ENCODE measurements at regions not wholly inside any gene's neighbourhood (a gene's known extent, or its start where the extent isn't known, plus 50 kb on each side); places are given as distances from the start of the nearest gene placed in this dataset.
"Not testable (repeated sequence)": the region's sequence is repeated elsewhere in the genome, so short reads cannot be mapped to it uniquely, and the experiment has no call there.

DNA sequence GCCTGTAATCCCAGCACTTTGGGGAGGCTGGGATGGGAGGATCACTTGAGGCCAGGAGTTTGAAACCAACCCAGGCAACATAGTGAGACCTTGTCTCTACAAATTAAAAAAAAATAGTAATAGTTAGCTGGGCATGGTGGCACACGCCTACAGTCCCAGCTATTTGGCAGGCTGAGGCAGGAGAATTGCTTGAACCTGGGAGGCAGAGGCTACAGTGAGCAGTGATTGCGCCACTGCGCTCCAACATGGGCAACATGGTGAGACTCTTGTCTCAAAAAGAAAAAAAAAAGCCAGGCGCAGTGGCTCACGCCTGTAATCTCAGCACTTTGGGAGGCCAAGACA is 56.9 kb upstream of the MRTFB start:
- TF ChIP-seq, protein P1, sequence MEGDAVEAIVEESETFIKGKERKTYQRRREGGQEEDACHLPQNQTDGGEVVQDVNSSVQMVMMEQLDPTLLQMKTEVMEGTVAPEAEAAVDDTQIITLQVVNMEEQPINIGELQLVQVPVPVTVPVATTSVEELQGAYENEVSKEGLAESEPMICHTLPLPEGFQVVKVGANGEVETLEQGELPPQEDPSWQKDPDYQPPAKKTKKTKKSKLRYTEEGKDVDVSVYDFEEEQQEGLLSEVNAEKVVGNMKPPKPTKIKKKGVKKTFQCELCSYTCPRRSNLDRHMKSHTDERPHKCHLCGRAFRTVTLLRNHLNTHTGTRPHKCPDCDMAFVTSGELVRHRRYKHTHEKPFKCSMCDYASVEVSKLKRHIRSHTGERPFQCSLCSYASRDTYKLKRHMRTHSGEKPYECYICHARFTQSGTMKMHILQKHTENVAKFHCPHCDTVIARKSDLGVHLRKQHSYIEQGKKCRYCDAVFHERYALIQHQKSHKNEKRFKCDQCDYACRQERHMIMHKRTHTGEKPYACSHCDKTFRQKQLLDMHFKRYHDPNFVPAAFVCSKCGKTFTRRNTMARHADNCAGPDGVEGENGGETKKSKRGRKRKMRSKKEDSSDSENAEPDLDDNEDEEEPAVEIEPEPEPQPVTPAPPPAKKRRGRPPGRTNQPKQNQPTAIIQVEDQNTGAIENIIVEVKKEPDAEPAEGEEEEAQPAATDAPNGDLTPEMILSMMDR (IDR thresholded peaks at IDR 0.05), result no peak
- no peaks in the 10 kb centered on the region for H3K9me3 Mint-ChIP-seq (ENCODE audit: unreplicated experiment)
- peaks cover 59% of the 10 kb centered on the region for H3K4me1 Mint-ChIP-seq (ENCODE audit: unreplicated experiment)
- DNase-seq (ENCODE audit: extremely low spot score, unreplicated experiment), result no peak
- H3K36me3 Mint-ChIP-seq (ENCODE audit: unreplicated experiment), result no peaks in the 10 kb centered on the region
- no peak overlapping the region for H3K4me3 Mint-ChIP-seq (ENCODE audit: unreplicated experiment)
- H3K27ac Mint-ChIP-seq (ENCODE audit: unreplicated experiment), result peak overlapping the region; percentile 85
- H3K27me3 Mint-ChIP-seq (ENCODE audit: unreplicated experiment), result peaks cover 7% of the 10 kb centered on the region

DNA sequence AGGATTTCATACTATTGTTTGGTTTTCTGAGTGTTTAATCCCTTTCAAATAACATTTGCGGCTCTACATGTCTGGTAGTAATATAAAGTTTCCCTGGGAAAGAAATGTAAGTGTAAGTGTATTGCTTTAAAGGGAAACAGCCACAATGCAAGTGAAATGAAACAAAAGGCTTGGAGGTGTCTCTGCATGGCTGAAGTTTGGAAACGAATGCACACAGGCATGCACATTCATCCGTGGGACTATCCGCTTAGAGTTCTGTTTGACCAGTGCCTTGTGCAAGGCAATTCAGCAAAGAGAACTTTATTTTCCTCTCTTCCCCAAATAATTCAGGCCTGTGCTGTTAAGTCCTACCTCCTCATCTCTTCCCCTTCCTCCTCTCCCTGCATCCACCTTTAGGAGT is 56.1 kb upstream of the MRTFB start:
- DNase-seq (ENCODE audit: extremely low spot score, unreplicated experiment), result no peak
- H3K27ac Mint-ChIP-seq (ENCODE audit: unreplicated experiment), result peak overlapping the region; percentile 85
- no peaks in the 10 kb centered on the region for H3K36me3 Mint-ChIP-seq (ENCODE audit: unreplicated experiment)
- H3K4me1 Mint-ChIP-seq (ENCODE audit: unreplicated experiment), result peaks cover 51% of the 10 kb centered on the region
- H3K27me3 Mint-ChIP-seq (ENCODE audit: unreplicated experiment), result no peaks in the 10 kb centered on the region
- no peak overlapping the region for H3K4me3 Mint-ChIP-seq (ENCODE audit: unreplicated experiment)
- H3K9me3 Mint-ChIP-seq (ENCODE audit: unreplicated experiment), result no peaks in the 10 kb centered on the region
- TF ChIP-seq, protein P1 (IDR thresholded peaks at IDR 0.05), result no peak

DNA sequence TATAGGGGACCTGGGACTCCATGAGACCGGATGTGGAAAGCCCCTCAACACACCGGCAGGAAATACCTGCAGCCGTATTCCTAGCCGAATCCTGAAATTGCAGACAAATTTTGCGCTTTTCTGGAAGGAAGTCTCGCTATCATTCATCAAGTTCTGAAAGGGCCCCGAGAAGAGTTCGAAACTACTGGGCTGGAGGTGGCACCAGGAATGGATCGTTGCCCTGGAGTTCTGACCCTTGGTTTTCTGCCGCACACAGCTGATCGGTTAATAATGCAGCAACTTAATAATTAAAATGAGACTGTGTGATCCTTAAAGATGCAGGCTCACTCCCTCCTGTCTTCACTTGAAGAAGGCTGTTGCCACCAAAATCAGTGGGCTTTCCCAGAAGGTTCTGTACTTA is 55.7 kb upstream of the MRTFB start:
- Mint-ChIP-seq H3K27ac (ENCODE audit: unreplicated experiment) (peak overlapping the region; percentile 85), H3K4me3 (ENCODE audit: unreplicated experiment) (no peak overlapping the region), H3K36me3 (ENCODE audit: unreplicated experiment) (no peaks in the 10 kb centered on the region), H3K27me3 (ENCODE audit: unreplicated experiment) (no peaks in the 10 kb centered on the region), H3K9me3 (ENCODE audit: unreplicated experiment) (no peaks in the 10 kb centered on the region), H3K4me1 (ENCODE audit: unreplicated experiment) (peaks cover 51% of the 10 kb centered on the region)
- TF ChIP-seq, protein P1 (IDR thresholded peaks at IDR 0.05), result no peak
- no peak for DNase-seq (ENCODE audit: extremely low spot score, unreplicated experiment)

DNA sequence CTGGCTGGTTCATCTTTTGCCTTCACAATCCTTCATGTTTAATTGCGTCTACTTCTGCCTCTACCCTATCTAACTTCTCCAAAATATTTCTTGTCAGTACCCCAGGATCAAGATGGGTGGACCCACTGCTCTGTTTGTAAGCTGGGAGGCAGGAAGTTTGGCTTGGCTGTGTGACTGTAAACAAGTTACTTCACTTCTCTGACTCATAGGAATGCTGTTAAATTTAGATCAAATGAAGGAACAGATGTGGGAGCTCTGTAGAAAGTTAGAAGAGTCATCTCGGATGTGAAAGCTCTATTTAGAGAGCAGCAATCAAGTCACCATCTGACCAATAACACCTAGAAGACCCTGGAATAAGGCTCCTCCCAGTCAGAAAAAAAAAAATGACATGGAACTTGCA is 55.2 kb upstream of the MRTFB start:
- DNase-seq (ENCODE audit: extremely low spot score, unreplicated experiment), result no peak
- H3K27ac Mint-ChIP-seq (ENCODE audit: unreplicated experiment), result peak overlapping the region; percentile 29
- H3K36me3 Mint-ChIP-seq (ENCODE audit: unreplicated experiment), result no peaks in the 10 kb centered on the region
- peaks cover 49% of the 10 kb centered on the region for H3K4me1 Mint-ChIP-seq (ENCODE audit: unreplicated experiment)
- H3K27me3 Mint-ChIP-seq (ENCODE audit: unreplicated experiment), result no peaks in the 10 kb centered on the region
- no peaks in the 10 kb centered on the region for H3K9me3 Mint-ChIP-seq (ENCODE audit: unreplicated experiment)
- TF ChIP-seq, protein P1 (IDR thresholded peaks at IDR 0.05), result no peak
- H3K4me3 Mint-ChIP-seq (ENCODE audit: unreplicated experiment), result no peak overlapping the region

DNA sequence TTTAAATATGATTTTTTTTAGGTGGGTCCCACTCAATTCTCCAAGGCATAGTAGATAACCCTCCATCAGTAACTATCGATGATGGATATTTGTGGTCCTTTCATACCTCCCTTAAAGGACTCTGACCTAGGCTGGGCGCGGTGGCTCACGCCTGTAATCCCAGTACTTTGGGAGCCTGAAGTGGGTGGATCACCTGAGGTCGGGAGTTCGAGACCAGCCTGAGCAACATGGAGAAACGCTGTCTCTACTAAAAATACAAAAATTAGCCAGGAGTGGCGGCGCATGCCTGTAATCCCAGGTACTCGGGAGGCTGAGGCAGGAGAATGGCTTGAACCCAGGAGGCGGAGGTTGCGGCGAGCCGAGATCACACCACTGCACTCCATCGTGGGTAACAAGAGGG is 54.8 kb upstream of the MRTFB start:
- not testable (repeated sequence) for H3K4me3 Mint-ChIP-seq (ENCODE audit: unreplicated experiment); DNase-seq (ENCODE audit: extremely low spot score, unreplicated experiment)
- H3K4me1 Mint-ChIP-seq (ENCODE audit: unreplicated experiment), result peaks cover 46% of the 10 kb centered on the region

DNA sequence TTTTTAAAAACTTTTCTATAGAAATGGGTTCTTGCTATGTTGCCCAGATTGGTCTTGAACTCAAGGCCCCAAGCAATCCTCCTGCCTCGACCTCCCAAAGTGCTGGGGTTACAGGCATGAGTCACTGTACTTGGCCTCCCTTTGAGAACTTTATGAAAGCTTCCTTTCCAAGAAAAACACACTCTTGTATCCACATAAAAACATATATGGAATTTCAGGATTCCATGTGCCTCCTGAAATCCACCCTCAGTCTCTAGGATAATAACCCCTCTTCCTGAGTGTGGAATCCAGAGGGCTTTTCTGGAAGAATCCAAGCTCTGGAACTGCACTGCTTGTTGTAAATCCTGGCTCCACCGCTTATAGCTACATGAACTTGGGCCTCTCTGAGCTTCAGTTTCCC is 53.2 kb upstream of the MRTFB start:
- no peak for DNase-seq (ENCODE audit: extremely low spot score, unreplicated experiment)
- Mint-ChIP-seq H3K4me1 (ENCODE audit: unreplicated experiment) (peaks cover 40% of the 10 kb centered on the region), H3K4me3 (ENCODE audit: unreplicated experiment) (no peak overlapping the region), H3K27me3 (ENCODE audit: unreplicated experiment) (no peaks in the 10 kb centered on the region), H3K36me3 (ENCODE audit: unreplicated experiment) (no peaks in the 10 kb centered on the region), H3K27ac (ENCODE audit: unreplicated experiment) (no peak overlapping the region), H3K9me3 (ENCODE audit: unreplicated experiment) (no peaks in the 10 kb centered on the region)
- TF ChIP-seq, protein P1 (IDR thresholded peaks at IDR 0.05), result no peak

More for the DNA sequence above, 54.8 kb upstream of the MRTFB start:
- H3K27ac Mint-ChIP-seq (ENCODE audit: unreplicated experiment); H3K9me3 Mint-ChIP-seq (ENCODE audit: unreplicated experiment); H3K27me3 Mint-ChIP-seq (ENCODE audit: unreplicated experiment); H3K36me3 Mint-ChIP-seq (ENCODE audit: unreplicated experiment): not testable (repeated sequence)

Data from osteocyte (in vitro differentiated cells).